ENCODE measurements at regions not wholly inside any gene's neighbourhood (a gene's known extent, or its start where the extent isn't known, plus 50 kb on each side); places are given as distances from the start of the nearest gene placed in this dataset.
"Not testable (repeated sequence)": the region's sequence is repeated elsewhere in the genome, so short reads cannot be mapped to it uniquely, and the experiment has no call there.

DNA sequence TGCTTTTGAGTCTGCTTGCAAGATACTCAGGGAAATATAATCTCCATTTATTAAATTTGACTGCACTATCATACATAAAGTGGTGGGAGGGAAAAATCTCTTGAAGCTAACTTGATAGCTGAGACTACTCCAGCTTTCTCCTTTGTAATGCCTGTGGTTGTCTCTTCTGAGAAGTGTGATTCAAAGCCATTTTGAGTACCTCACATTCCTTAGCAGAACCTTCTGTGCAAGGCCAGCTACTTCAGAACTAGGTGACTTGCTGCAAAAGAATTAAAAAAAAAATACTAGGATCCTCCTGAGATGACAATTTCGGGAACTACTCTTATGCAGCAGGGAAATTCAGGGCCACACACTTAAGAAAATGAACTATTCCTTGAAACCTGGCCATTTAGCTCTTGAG is 294.8 kb downstream of the MDFIC start:
- ATAC-seq (no peak), DNase-seq (no peak)
- Histone ChIP-seq H3K36me3 (ENCODE audit: low read depth) (no peaks in the 10 kb centered on the region), H3K4me3 (no peak overlapping the region), H3K9me3 (no peaks in the 10 kb centered on the region), H3K4me1 (ENCODE audit: low read depth) (no peaks in the 10 kb centered on the region)
- TF ChIP-seq, protein P1, sequence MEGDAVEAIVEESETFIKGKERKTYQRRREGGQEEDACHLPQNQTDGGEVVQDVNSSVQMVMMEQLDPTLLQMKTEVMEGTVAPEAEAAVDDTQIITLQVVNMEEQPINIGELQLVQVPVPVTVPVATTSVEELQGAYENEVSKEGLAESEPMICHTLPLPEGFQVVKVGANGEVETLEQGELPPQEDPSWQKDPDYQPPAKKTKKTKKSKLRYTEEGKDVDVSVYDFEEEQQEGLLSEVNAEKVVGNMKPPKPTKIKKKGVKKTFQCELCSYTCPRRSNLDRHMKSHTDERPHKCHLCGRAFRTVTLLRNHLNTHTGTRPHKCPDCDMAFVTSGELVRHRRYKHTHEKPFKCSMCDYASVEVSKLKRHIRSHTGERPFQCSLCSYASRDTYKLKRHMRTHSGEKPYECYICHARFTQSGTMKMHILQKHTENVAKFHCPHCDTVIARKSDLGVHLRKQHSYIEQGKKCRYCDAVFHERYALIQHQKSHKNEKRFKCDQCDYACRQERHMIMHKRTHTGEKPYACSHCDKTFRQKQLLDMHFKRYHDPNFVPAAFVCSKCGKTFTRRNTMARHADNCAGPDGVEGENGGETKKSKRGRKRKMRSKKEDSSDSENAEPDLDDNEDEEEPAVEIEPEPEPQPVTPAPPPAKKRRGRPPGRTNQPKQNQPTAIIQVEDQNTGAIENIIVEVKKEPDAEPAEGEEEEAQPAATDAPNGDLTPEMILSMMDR (IDR thresholded peaks at IDR 0.05): no peak
- intact Hi-C loops (cut with DNase I, micrococcal nuclease): no loop called here

DNA sequence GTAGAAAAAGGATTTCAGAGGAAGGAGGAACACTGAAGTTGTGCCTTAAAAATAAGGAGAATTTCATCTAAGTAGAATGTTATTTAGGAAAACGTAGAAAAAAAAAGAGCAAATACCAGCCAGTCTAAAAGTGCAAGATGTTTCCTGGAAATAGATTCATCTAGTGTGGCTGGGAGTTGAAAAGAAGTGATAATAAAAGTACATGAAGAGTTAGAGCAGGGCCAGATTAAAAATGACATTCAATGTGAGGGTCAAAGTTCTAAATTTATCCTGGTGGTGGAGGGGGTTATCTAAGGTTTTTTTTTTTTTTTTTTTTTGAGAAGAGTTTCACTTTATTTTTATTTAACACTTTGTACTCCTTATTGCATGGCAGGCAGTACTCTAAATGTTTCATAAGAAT is 289.3 kb downstream of the MDFIC start:
- DNase-seq: no peak
- TF ChIP-seq, protein P1 (IDR thresholded peaks at IDR 0.05): no peak
- Histone ChIP-seq H3K4me3 (no peak overlapping the region), H3K4me1 (ENCODE audit: low read depth) (no peaks in the 10 kb centered on the region), H3K9me3 (peaks cover 8% of the 10 kb centered on the region), H3K36me3 (ENCODE audit: low read depth) (no peaks in the 10 kb centered on the region)
- intact Hi-C loops (cut with DNase I, micrococcal nuclease): no loop called here
- ATAC-seq: no peak

DNA sequence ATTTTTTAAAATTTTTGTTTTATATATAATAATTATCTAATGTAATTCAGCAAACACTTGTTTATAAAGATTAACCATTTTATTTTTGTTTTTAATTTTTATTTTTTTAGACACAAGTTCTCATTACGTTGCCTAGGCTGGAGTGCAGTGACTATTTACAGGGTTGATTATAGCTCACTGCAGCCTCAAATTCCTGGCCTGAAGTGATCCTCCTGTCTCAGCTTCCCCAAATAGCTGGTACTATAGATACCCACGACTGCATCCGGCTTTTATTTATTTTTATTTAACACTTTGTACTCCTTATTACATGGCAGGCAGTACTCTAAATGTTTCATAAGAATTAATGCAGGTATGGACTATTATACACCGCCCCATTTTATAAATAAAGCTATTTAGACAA is 288.7 kb downstream of the MDFIC start:
- intact Hi-C loops (cut with DNase I, micrococcal nuclease): no loop called here
- TF ChIP-seq, protein P1 (IDR thresholded peaks at IDR 0.05): no peak
- DNase-seq: no peak
- ATAC-seq: no peak
- Histone ChIP-seq H3K36me3 (ENCODE audit: low read depth) (no peaks in the 10 kb centered on the region), H3K4me3 (no peak overlapping the region), H3K9me3 (peaks cover 10% of the 10 kb centered on the region), H3K4me1 (ENCODE audit: low read depth) (no peaks in the 10 kb centered on the region)

DNA sequence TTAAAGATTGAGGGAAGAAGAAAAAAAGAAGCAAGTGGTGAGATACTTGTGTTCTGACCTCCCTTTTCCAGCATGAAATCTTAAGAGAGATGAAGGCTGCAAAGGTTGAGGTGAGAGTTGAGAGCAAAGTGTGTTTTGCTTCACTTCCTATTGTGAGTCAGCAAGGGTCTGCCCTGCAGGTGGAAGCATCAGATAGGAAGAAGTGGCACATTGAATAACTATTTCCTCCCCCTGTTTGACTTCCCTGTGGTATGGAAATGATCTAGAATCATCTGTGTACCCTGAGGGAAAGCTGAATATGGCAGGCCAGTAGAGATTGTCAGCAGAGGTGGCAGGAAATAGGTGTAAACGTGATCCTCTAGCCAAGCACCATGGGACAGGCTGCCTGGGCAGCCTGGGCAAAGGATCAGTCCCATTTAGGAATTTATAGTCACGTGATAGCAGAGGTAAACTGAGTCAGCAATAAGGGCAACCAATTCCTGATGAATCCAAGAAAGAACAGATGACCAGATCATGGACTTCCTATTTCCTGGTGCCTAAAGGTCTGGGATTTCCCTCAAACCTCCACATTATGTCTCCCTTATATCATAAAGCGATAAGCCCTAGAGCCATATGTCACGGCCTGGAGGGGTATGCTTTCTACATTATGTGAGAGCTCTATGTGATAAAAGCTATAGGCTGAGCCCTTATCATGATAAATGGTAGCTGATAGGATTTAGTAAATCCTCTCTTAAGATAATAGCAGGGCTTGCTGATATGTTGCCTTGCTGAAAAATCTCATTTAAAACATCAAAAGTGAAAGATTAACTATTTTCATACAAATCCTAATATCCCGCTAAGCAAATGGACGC is 287.0 kb downstream of the MDFIC start:
- intact Hi-C loops (cut with DNase I, micrococcal nuclease): no loop called here
- no peaks in the 10 kb centered on the region for H3K4me1 ChIP-seq (ENCODE audit: low read depth)
- TF ChIP-seq, protein P1 (IDR thresholded peaks at IDR 0.05): no peak
- ATAC-seq (no peak), DNase-seq (no peak)
- peaks cover 10% of the 10 kb centered on the region for H3K9me3 ChIP-seq
- H3K4me3 ChIP-seq: no peak overlapping the region
- no peaks in the 10 kb centered on the region for H3K36me3 ChIP-seq (ENCODE audit: low read depth)

DNA sequence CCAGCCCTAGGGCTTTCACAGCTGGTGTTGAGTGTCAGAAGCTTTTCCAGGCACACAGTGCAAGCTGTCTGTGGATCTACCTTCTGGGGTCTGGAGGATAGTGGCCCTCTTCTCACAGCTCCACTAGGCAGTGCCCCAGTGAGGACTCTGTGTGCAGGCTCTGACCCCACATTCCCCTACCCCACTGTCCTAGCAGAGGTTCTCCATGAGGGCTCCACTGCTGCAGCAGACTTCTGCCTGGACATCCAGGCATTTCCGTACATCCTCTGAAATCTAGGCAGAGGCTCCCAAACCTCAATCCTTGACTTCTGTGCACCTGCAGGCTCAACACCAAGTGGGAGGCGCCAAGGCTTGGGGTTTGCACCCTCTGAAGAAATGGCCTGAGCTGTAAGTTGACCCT is 284.5 kb downstream of the MDFIC start:
- H3K4me3 ChIP-seq; ATAC-seq; H3K36me3 ChIP-seq (ENCODE audit: low read depth); H3K4me1 ChIP-seq (ENCODE audit: low read depth); DNase-seq; intact Hi-C loops (cut with DNase I, micrococcal nuclease); H3K9me3 ChIP-seq: not testable (repeated sequence)

DNA sequence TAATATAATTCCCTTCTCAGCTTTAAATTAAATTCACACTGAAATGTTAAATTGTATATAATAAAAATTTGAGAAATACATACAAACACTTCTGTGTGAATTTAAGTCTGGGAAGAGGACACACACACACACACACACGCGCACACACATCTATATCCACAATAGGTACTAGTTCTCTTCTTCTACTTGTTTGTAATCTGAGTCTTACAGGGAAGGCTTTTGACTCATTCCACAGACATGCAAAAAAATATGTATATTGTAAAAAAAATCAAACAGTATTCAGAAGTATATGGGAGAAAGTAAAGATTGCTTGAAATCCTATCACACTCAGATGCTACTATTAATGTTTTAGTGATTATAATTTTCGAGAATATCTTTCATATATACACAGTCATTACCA is 276.2 kb downstream of the MDFIC start:
- ATAC-seq (no peak), DNase-seq (no peak)
- Histone ChIP-seq H3K9me3 (no peaks in the 10 kb centered on the region), H3K4me1 (ENCODE audit: low read depth) (no peaks in the 10 kb centered on the region), H3K36me3 (ENCODE audit: low read depth) (no peaks in the 10 kb centered on the region), H3K4me3 (no peak overlapping the region)
- intact Hi-C loops (cut with DNase I, micrococcal nuclease): no loop called here
- TF ChIP-seq, protein P1 (IDR thresholded peaks at IDR 0.05): no peak
